Natural killer cell (primary cell): ENCODE measurements at regions not wholly inside any gene's neighbourhood (a gene's known extent, or its start where the extent isn't known, plus 50 kb on each side); places are given as distances from the start of the nearest gene placed in this dataset.

Experiments used
- ATAC-seq, 3 donors: fragments of 150-1000 bp in 2 of 3; fragments of 200-7000 bp in 1 of 3; cut with Tn5 transposase; 1 replicate in 1 of 3; 2 replicates in 2 of 3; pipeline ENCODE4 v1.10.0; 2021; ENCODE audit warnings: mild to moderate bottlenecking in 2 of 3, moderate library complexity in 2 of 3
- DNase-seq, 2 donors: peaks; one replicate each; pipeline versions ENCODE4 v3.0.0 to v3.0.0-alpha.2; 2013 to 2021; ENCODE audit warnings: mixed read lengths in 1 of 2
- H3K27ac ChIP-seq: one replicate; pipeline ENCODE4 v1.5.1; 2013; ENCODE audit warnings: mild to moderate bottlenecking, low read length
- H3K27me3 ChIP-seq: one replicate; pipeline ENCODE4 v1.6.1; 2013; ENCODE audit warnings: low read length; ENCODE audit not compliant: control insufficient read depth, insufficient read depth
- H3K36me3 ChIP-seq: one replicate; pipeline ENCODE4 v1.6.1; 2013; ENCODE audit warnings: low read length; ENCODE audit not compliant: control insufficient read depth, insufficient read depth
- H3K4me1 ChIP-seq: one replicate; pipeline ENCODE4 v1.6.1; 2013; ENCODE audit warnings: low read length; ENCODE audit not compliant: control insufficient read depth, insufficient read depth
- H3K4me3 ChIP-seq: one replicate; pipeline ENCODE4 v1.5.1; 2013; ENCODE audit warnings: low read length
- H3K9me3 ChIP-seq: one replicate; pipeline ENCODE4 v1.6.1; 2013; ENCODE audit warnings: low read length; ENCODE audit not compliant: control insufficient read depth, insufficient read depth
- H3K27ac Mint-ChIP-seq, 2 donors: one replicate each; pipeline ENCODE4 v1.8.0; 2022; ENCODE audit warnings: mild to moderate bottlenecking in 2 of 2, mixed read lengths in 2 of 2, moderate library complexity in 1 of 2
- H3K27me3 Mint-ChIP-seq, 2 donors: one replicate each; pipeline ENCODE4 v1.8.0; 2022; ENCODE audit warnings: low read depth in 2 of 2, mixed read lengths in 2 of 2
- H3K36me3 Mint-ChIP-seq: one replicate; pipeline ENCODE4 v1.8.0; 2022; ENCODE audit warnings: mixed read lengths
- H3K4me1 Mint-ChIP-seq, 2 donors: one replicate each; pipeline ENCODE4 v1.8.0; 2022; ENCODE audit warnings: mixed read lengths in 2 of 2
- H3K4me3 Mint-ChIP-seq: one replicate; pipeline ENCODE4 v1.8.0; 2022; ENCODE audit warnings: mild to moderate bottlenecking, moderate library complexity, mixed read lengths
- H3K9me3 Mint-ChIP-seq, 2 donors: one replicate each; pipeline ENCODE4 v1.8.0; 2022; ENCODE audit warnings: mixed read lengths in 2 of 2
- CTCF ChIP-seq: fragments of 200-600 bp; IDR thresholded peaks from one replicate; pipeline ENCODE4 v1.8.0; 2022; ENCODE audit warnings: antibody characterized with exemption
- WGBS: methylation state at CpG from one replicate; pipeline ENCODE4 v1.1.7; 2013; ENCODE audit warnings: missing lambda C conversion rate; ENCODE audit not compliant: insufficient coverage; 5-methylcytosine and 5-hydroxymethylcytosine counted together
- intact Hi-C: fragments of 100-400 bp; cut with micrococcal nuclease; formaldehyde crosslinking; loops from one replicate; pipeline ENCODE4 v1.14.2; 2022

- H3K36me3 ChIP-seq: no peaks in the 10 kb centered on the region
- intact Hi-C loops: no loop called here
- H3K9me3 ChIP-seq: no peaks in the 10 kb centered on the region
- no peak for DNase-seq
- Mint-ChIP-seq H3K27ac (no peak overlapping the region), H3K4me3 (no peak overlapping the region), H3K9me3 (peaks cover 4 to 7% of the 10 kb centered on the region in 2 donors), H3K36me3 (no peaks in the 10 kb centered on the region), H3K4me1 (no peaks in the 10 kb centered on the region), H3K27me3 (no peaks in the 10 kb centered on the region)
- no peak for TF ChIP-seq CTCF
- no peaks in the 10 kb centered on the region for H3K27me3 ChIP-seq
- H3K4me3 ChIP-seq: no peak overlapping the region
- no CpG with 5 or more reads among the region's 1 CpG for WGBS
- no peak overlapping the region for H3K27ac ChIP-seq
- no peaks in the 10 kb centered on the region for H3K4me1 ChIP-seq
- no peak for ATAC-seq
These were observed 393.7 kb upstream of the OPRM1 start for GRCh38 chr6:153645326-153645725.

GRCh38 chr6:153644000-153644399 is 395.0 kb upstream of the OPRM1 start:
- 89% methylated on average over 1 of the region's 1 CpG for WGBS

GRCh38 chr6:153634416-153634815 is 404.6 kb upstream of the OPRM1 start:
- no peak for TF ChIP-seq CTCF
- Histone ChIP-seq H3K27me3 (no peaks in the 10 kb centered on the region), H3K9me3 (peaks cover 4% of the 10 kb centered on the region), H3K4me1 (no peaks in the 10 kb centered on the region), H3K4me3 (no peak overlapping the region), H3K27ac (no peak overlapping the region), H3K36me3 (no peaks in the 10 kb centered on the region)
- ATAC-seq: no peak
- intact Hi-C loops: no loop called here
- no peak for DNase-seq
- Mint-ChIP-seq H3K27me3 (no peaks in the 10 kb centered on the region), H3K27ac (no peak overlapping the region), H3K4me1 (no peaks in the 10 kb centered on the region), H3K4me3 (no peak overlapping the region), H3K9me3 (peaks cover 9 to 12% of the 10 kb centered on the region in 2 donors), H3K36me3 (no peaks in the 10 kb centered on the region)

More at GRCh38 chr6:153644000-153644399, 395.0 kb upstream of the OPRM1 start:
- Mint-ChIP-seq H3K36me3 (no peaks in the 10 kb centered on the region), H3K27ac (no peak overlapping the region), H3K4me1 (no peaks in the 10 kb centered on the region), H3K4me3 (no peak overlapping the region), H3K27me3 (no peaks in the 10 kb centered on the region), H3K9me3 (peaks cover 4 to 7% of the 10 kb centered on the region in 2 donors)
- TF ChIP-seq CTCF: no peak
- Histone ChIP-seq H3K27me3 (no peaks in the 10 kb centered on the region), H3K36me3 (no peaks in the 10 kb centered on the region), H3K4me3 (no peak overlapping the region), H3K4me1 (no peaks in the 10 kb centered on the region), H3K27ac (no peak overlapping the region), H3K9me3 (no peaks in the 10 kb centered on the region)
- DNase-seq (no peak), ATAC-seq (no peak)
- intact Hi-C loops: no loop called here

- no peaks in the 10 kb centered on the region for H3K27me3 ChIP-seq
- H3K9me3 Mint-ChIP-seq: peaks cover 10 to 12% of the 10 kb centered on the region in 2 donors
- TF ChIP-seq CTCF: no peak
- intact Hi-C loops: no loop called here
- no peak overlapping the region for H3K4me3 ChIP-seq
- no peaks in the 10 kb centered on the region for H3K36me3 Mint-ChIP-seq
- DNase-seq (no peak), ATAC-seq (no peak)
- H3K9me3 ChIP-seq: no peaks in the 10 kb centered on the region
- H3K4me1 ChIP-seq: no peaks in the 10 kb centered on the region
- no peak overlapping the region for H3K27ac Mint-ChIP-seq
- H3K4me1 Mint-ChIP-seq: no peaks in the 10 kb centered on the region
- no peak overlapping the region for H3K27ac ChIP-seq
- WGBS: 54% methylated on average over 3 of the region's 3 CpGs
- H3K4me3 Mint-ChIP-seq: no peak overlapping the region
- H3K27me3 Mint-ChIP-seq: no peaks in the 10 kb centered on the region
- no peaks in the 10 kb centered on the region for H3K36me3 ChIP-seq
These were observed 414.0 kb upstream of the OPRM1 start for GRCh38 chr6:153625089-153625488.
